ENCODE measurements at regions not wholly inside any gene's neighbourhood (a gene's known extent, or its start where the extent isn't known, plus 50 kb on each side); places are given as distances from the start of the nearest gene placed in this dataset.
A peak's percentile ranks its signal among the peaks of the same experiment; 100 is the strongest.

- Histone ChIP-seq H3K36me3 (no peaks in the 10 kb centered on the region), H3K9me3 (no peaks in the 10 kb centered on the region), H3K4me1 (replicated peaks) (no peaks in the 10 kb centered on the region), H3K4me3 (no peak overlapping the region), H3K27me3 (replicated peaks; ENCODE audit: insufficient read depth) (no peaks in the 10 kb centered on the region), H3K27ac (no peak overlapping the region)
- TF ChIP-seq CTCF (IDR thresholded peaks at IDR 0.05): no peak
- peak; percentile 46 for TF ChIP-seq POLR2AphosphoS5 (IDR thresholded peaks at IDR 0.05)
- intact Hi-C loops (cut with DNase I): no loop called here
- DNase-seq (ENCODE audit: low spot score): no peak
- WGBS: 53% methylated on average over 5 of the region's 5 CpGs
These were observed 274.9 kb downstream of the NUF2 start for GRCh38 chr1:163596541-163597258.

GRCh38 chr1:163604321-163604720 is 282.6 kb downstream of the NUF2 start:
- Histone ChIP-seq H3K27me3 (replicated peaks; ENCODE audit: insufficient read depth) (no peaks in the 10 kb centered on the region), H3K27ac (no peak overlapping the region), H3K36me3 (no peaks in the 10 kb centered on the region), H3K9me3 (no peaks in the 10 kb centered on the region), H3K4me1 (replicated peaks) (no peaks in the 10 kb centered on the region), H3K4me3 (no peak overlapping the region)
- no peak for DNase-seq (ENCODE audit: low spot score)
- 88% methylated on average over 6 of the region's 6 CpGs for WGBS
- intact Hi-C loops (cut with DNase I): no loop called here
- TF ChIP-seq POLR2A (IDR thresholded peaks at IDR 0.05): no peak
- TF ChIP-seq CTCF (IDR thresholded peaks at IDR 0.05): no peak
- no peak for TF ChIP-seq POLR2AphosphoS5 (IDR thresholded peaks at IDR 0.05)

- no peak for DNase-seq (ENCODE audit: low spot score)
- 82% methylated on average over 3 of the region's 3 CpGs for WGBS
- Histone ChIP-seq H3K4me3 (no peak overlapping the region), H3K27me3 (replicated peaks; ENCODE audit: insufficient read depth) (no peaks in the 10 kb centered on the region), H3K36me3 (no peaks in the 10 kb centered on the region), H3K4me1 (replicated peaks) (no peaks in the 10 kb centered on the region), H3K27ac (no peak overlapping the region), H3K9me3 (no peaks in the 10 kb centered on the region)
- no peak for TF ChIP-seq CTCF (IDR thresholded peaks at IDR 0.05)
- intact Hi-C loops (cut with DNase I): no loop called here
These were observed 283.1 kb downstream of the NUF2 start for GRCh38 chr1:163604896-163605295.

- no peaks in the 10 kb centered on the region for H3K36me3 ChIP-seq
- intact Hi-C loops (cut with DNase I): no loop called here
- no peaks in the 10 kb centered on the region for H3K27me3 ChIP-seq (replicated peaks; ENCODE audit: insufficient read depth)
- no peak for TF ChIP-seq CTCF (IDR thresholded peaks at IDR 0.05)
- TF ChIP-seq POLR2AphosphoS5 (IDR thresholded peaks at IDR 0.05): no peak
- no peak for TF ChIP-seq POLR2A (IDR thresholded peaks at IDR 0.05)
- DNase-seq (ENCODE audit: low spot score): no peak
- 92% methylated on average over 2 of the region's 2 CpGs for WGBS
- no peaks in the 10 kb centered on the region for H3K4me1 ChIP-seq (replicated peaks)
- no peaks in the 10 kb centered on the region for H3K9me3 ChIP-seq
- no peak overlapping the region for H3K4me3 ChIP-seq
- no peak overlapping the region for H3K27ac ChIP-seq
These were observed 287.2 kb downstream of the NUF2 start for GRCh38 chr1:163608979-163609378.

- no peak for TF ChIP-seq CTCF (IDR thresholded peaks at IDR 0.05)
- no peak for TF ChIP-seq POLR2A (IDR thresholded peaks at IDR 0.05)
- no peak for TF ChIP-seq POLR2AphosphoS5 (IDR thresholded peaks at IDR 0.05)
- no peak overlapping the region for H3K4me3 ChIP-seq
- no peak for DNase-seq (ENCODE audit: low spot score)
- no peaks in the 10 kb centered on the region for H3K36me3 ChIP-seq
- intact Hi-C loops (cut with DNase I): no loop called here
- H3K27me3 ChIP-seq (replicated peaks; ENCODE audit: insufficient read depth): no peaks in the 10 kb centered on the region
- 55% methylated on average over 4 of the region's 4 CpGs for WGBS
- no peaks in the 10 kb centered on the region for H3K9me3 ChIP-seq
- H3K27ac ChIP-seq: no peak overlapping the region
- H3K4me1 ChIP-seq (replicated peaks): no peaks in the 10 kb centered on the region
These were observed 288.1 kb downstream of the NUF2 start for GRCh38 chr1:163609858-163610257.

All from prostate gland (tissue), 2 donors.